GM23338 (cell line): ENCODE measurements at regions not wholly inside any gene's neighbourhood (a gene's known extent, or its start where the extent isn't known, plus 50 kb on each side); places are given as distances from the start of the nearest gene placed in this dataset.

Experiments used
- EZH2 ChIP-seq: fragments of 200-600 bp; sonication (generic); IDR thresholded peaks from one replicate; pipeline ENCODE4 v1.8.0; 2017; ENCODE audit warnings: antibody characterized with exemption, mild to moderate bottlenecking, low read depth; ENCODE audit not compliant: unreplicated experiment
- EZH2phosphoT487 ChIP-seq: fragments of 200-600 bp; sonication (generic); IDR thresholded peaks from one replicate; pipeline ENCODE4 v1.8.1; 2018; ENCODE audit warnings: antibody characterized with exemption; ENCODE audit not compliant: unreplicated experiment
- JUNB ChIP-seq: IDR thresholded peaks from one replicate; pipeline ENCODE4 v1.6.1; 2016; ENCODE audit warnings: antibody characterized with exemption; ENCODE audit not compliant: unreplicated experiment
- POLR2AphosphoS5 ChIP-seq: IDR thresholded peaks from 2 replicates; pipeline ENCODE4 v1.6.1; 2016; ENCODE audit warnings: antibody characterized with exemption, low read depth
- TF ChIP-seq, protein P1 (sequence below), 2 experiments: fragments of 200-600 bp in 1 of 2; sonication (generic) in 1 of 2; conservative IDR thresholded peaks; 2 replicates each; pipeline versions ENCODE4 v1.5.1 to v1.6.1; 2016 to 2017; ENCODE audit warnings: antibody characterized with exemption in 2 of 2, low read depth in 2 of 2, mild to moderate bottlenecking in 2 of 2, moderate library complexity in 1 of 2

DNA sequence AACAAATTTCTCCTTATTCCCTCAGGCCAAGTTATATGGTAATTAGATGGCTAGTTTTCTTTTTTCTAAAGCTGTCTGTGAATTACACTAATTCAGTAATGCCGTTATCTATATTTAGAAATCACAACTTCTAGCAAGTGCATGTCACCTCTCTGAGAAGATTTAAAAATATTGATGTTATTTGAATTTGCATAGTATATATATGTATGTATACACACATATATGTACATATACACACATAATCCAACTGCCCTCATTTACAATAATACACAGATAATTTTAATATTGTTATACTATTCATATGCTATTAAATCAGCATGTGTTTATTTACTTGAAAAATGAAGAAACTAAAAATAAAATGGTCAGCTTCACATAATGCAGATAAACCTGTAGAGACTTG, 563.9 kb downstream of the SLC16A7 start:
- TF ChIP-seq, protein P1, sequence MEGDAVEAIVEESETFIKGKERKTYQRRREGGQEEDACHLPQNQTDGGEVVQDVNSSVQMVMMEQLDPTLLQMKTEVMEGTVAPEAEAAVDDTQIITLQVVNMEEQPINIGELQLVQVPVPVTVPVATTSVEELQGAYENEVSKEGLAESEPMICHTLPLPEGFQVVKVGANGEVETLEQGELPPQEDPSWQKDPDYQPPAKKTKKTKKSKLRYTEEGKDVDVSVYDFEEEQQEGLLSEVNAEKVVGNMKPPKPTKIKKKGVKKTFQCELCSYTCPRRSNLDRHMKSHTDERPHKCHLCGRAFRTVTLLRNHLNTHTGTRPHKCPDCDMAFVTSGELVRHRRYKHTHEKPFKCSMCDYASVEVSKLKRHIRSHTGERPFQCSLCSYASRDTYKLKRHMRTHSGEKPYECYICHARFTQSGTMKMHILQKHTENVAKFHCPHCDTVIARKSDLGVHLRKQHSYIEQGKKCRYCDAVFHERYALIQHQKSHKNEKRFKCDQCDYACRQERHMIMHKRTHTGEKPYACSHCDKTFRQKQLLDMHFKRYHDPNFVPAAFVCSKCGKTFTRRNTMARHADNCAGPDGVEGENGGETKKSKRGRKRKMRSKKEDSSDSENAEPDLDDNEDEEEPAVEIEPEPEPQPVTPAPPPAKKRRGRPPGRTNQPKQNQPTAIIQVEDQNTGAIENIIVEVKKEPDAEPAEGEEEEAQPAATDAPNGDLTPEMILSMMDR (conservative IDR thresholded peaks at IDR 0.05; ENCODE audit: low read depth in 2 of 2) = no peak
- TF ChIP-seq POLR2AphosphoS5 (no peak), JUNB (no peak), EZH2 (no peak), EZH2phosphoT487 (no peak)
